ACHN (cell line): ENCODE measurements at regions not wholly inside any gene's neighbourhood (a gene's known extent, or its start where the extent isn't known, plus 50 kb on each side); places are given as distances from the start of the nearest gene placed in this dataset.

Source experiments
- DNase-seq: peaks from one replicate; pipeline ENCODE4 v3.0.0-alpha.2; 2015
- in situ Hi-C: cut with HindIII; loops from 2 replicates; pipeline ENCODE4 v1.10.0; 2017; ENCODE audit warnings: low sequenced_read_pairs, low pct_ligation_motif_present, low pct_unique_long_range_greater_than_20kb

DNA sequence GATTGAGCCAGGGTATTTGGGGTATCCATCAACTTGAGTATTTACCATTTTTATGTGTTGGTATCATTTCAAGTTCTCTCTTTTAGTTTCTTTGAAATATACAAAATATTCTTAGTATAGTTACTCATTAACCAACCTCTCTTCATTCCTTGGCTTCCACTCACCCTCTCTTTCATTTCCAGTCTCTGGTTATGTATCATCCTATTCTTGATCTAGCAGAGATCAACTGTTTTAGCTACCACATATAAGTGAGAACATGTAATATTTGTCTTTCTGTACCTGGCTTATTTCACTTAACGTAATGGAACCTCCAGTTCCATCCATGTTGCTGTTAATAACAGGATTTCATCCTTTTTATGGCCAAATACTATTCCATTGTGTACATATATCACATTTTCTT lies 86.9 kb downstream of the DACT1 start:
- in situ Hi-C loops, result no loop called here
- no peak for DNase-seq

DNA sequence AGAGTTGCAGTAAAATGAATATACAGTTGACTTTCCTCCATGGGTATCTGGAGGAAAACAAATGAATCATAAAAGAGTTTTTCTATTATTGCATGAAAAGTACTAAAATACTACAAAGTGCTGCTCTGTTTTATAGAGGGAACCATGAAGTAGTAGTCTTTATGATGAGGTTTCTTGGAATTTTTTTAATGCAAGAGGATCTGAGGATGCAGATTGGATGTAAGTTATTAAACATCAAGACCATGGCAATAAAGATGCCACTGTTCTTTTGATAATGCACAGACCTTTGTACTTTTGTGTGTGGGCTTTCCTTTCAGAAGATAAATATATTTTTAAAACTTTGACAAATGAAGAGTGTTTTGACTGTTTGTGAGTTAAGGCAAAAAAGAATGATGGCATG lies 87.5 kb downstream of the DACT1 start:
- DNase-seq, result no peak
- in situ Hi-C loops, result no loop called here

DNA sequence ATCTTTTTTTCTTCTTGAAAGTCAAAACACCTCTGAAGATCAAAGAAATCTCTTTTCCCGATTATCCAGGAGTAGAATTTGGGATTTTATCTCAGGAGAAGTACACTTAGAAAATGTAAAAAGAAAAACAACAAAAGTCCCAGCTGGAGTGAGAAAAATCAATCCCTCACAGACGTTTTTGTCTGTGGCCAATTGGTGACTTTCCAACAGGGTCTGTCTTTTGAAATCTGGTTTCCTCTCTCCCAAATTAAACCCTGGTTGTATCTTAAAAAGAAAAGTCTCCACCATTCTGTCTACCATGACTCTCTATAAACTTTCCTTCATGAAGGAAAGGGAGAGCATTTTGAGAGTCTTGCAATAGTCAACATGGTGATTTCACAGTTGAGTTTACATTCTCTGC lies 88.1 kb downstream of the DACT1 start:
- in situ Hi-C loops, result no loop called here
- DNase-seq, result no peak

DNA sequence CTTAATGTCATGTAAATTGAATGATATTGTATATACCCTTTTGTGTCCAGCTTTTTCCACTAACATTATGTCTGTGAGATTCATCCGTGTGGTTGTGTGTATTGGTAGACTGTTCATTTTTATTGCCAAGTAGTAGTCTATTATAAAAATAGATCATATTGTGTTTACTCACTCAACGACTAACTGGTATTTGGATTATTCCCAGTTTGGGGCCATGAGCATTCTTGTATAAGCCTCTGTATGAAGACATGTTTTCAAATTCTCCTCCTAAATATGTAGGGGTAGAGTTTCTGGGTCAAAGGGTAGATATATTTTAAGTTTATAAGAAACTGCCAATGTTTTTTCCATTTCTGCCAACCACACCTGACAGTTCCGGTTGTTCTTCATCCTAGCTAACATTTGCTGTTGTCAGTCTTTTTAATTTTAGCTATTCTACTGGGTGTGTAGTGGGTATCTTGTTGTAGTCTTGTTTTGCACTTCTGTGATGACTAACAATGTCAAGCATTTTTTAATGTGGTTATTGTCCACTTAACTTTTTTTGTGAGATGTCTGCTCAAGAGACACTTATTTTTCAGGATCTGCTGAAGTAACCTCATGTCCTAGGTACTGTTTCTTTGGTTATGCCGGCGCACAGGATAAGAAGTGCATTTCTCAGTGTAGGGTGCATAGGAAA lies 93.2 kb downstream of the DACT1 start:
- no peak for DNase-seq
- in situ Hi-C loops, result no loop called here

DNA sequence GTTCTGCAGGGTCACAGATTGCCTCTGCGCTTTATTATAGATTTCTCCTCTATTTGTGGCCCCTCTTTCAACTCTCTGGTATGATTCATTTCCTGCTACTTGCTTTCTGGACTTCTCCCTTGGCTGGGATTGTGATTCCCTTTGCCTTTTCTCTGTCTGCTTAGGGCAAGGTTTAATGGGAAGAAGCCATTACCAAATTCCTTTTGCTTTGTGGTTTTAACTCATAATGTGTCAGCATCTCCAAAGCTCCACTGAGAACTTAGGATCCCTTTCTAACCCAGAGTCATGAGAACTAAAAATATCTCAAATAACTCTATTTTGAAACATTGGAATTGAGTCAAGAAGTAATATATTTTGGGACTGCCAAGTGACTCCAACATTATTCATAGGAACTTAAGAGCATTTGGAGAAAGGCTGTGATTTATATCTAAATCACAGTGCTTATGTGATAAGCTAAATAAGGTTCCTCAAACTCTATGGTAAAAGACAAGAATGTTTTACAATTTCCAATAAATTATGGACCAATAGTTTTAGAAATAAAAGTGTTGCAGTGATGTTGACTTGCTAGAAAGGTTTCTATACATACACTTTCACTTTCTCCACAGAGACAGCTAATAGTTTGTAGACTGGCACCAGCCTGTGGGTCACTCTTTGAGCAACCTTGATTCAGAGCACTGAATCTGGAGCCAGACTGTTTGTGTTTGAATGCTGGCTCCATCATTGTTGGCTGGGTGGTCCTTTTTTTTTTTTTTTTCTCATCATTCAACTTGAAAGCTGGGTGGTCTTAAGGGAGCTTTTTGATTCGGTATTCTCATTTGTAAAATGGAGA lies 93.9 kb downstream of the DACT1 start:
- DNase-seq, result peak; percentile 92
- in situ Hi-C loops, result no loop called here

DNA sequence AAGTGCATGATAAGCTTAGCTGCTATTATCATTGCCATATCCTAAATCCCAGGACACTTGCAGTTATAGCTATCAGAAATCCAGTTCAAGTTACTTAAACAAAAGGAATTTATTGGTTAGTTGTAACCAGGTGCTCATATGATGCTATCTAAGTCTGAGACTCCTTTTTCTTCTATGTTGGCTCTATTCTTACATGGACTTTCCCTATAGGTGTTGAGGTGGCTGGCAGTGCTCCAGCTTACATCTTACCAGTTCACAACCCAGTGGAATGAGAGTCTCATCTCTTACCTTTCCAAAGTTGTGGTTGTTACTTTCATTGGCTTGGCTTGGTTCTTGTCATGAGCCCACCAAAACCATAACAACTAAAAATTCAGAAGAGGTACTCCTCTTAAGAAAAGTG lies 94.6 kb downstream of the DACT1 start:
- in situ Hi-C loops, result no loop called here
- DNase-seq, result no peak

DNA sequence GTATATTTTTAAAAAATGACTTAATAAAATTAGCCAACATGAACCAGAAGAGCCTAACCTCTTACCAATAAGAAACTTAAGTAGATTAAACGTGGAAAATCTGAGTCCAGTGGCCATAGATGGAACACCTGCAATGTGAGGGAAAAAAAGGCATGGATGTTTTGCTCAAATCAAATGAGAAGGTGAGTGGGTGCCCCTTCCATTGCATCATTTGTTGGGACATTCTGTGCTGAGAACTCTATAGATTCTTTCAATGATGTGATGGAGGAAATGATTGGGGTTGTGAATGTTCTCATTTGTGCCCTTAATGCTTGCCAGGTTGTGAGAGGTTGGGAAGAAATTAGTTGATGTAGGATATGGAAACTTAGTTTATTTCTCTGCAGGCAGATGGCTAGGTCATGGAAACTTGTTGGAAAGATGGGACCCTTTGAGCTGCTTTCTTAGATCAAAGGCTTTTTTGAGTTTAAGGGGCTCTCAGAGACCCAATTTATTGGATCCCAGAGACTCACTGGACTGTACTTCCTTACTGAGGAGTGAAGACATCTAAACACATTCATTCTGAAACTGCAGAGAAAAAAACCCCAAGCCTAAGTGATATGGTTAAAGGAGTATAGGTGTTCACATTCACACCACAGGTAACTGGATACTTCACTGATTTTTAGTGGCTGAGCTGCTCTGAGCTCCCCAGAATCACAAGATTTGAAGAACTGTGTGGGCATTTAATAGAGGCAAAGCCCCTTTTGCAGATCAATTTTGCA lies 95.9 kb downstream of the DACT1 start:
- in situ Hi-C loops, result no loop called here
- DNase-seq, result no peak

DNA sequence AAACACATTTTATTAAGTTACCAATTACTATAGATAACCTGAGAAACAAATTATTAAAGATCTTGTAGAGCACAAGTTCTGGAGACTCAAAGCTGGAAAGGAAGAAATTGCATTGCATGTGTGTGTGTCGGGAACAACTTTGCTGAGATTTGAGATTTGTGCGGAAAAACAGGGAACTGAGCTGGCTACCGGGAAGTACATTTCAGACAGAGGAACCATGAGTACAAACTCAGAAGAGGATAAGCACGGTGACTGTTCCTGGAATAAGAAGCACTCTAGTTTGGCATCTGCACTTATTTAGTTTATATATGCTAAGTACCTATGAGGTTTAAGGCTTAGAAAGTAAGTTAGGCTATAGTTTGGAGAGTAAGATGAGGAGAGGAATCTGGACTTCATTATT lies 97.8 kb downstream of the DACT1 start:
- in situ Hi-C loops, result no loop called here
- DNase-seq, result no peak

DNA sequence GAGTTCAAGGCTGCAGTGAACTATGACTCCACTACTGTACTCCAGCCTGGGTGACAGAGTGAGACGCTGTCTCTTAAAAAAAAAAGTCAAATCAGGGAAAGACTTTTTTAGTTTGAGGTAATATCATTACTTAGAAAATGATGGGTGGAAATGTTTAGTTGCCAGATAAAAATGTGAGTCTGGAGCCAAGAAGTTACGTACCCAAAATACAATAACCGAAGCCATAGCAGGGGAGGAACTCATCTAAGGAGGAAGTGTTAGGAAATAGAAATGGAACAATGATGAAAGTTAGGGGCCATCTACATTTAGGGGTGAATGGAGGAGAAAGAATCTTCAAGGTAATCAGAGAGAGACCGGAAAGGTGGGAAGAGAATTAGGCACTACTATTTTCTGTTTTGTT lies 98.8 kb downstream of the DACT1 start:
- in situ Hi-C loops, result no loop called here

DNA sequence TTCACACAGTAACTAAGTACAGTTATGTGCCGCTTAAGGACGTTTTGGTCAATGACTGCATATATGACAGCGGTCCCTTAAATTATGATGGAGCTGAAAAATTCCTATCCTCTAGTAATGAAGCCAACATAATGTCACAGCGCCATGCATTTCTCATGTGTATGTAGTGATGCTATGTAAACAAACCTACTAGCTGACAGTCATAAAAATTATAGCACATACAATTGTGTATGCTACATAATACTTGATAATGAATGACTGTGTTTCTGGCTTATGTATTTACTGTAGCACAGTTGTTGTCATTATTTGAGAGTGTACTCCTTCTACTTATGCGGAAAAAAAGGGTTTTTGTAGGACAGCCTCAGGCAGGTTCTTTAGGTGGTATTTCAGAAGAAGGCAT lies 99.7 kb downstream of the DACT1 start:
- in situ Hi-C loops, result no loop called here
- no peak for DNase-seq

More for the DNA sequence above, 98.8 kb downstream of the DACT1 start:
- no peak for DNase-seq

DNA sequence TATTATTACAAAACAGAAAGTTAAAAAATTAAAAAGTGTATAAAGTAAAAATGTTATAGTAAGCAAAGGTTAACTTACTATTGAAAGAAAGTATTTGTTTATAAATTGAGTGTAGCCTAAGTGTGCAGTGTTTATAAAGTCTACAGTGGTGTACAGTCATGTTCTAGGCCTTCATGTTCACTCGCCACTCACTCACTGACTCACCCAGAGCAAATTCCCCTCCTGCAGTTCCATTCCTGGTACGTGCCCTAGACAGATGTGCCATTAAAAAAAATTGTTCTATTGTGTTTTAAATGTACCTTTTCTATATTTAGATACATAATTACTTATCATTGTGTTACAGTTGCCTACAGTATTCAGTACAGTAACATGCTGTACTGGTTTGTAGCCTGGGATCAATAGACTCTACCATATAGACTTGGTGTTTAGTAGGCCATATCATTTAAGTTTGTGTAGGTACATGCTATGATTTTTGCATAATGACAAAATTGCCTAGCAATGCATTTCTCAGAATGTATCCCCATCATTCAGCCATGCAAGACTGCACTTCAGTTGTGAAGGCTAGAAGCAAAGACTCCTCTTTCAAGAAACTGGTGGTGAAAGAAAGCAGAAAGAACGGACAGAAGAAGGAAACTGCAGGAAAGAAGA lies 100.6 kb downstream of the DACT1 start:
- peak; percentile 61 for DNase-seq
- in situ Hi-C loops, result no loop called here

DNA sequence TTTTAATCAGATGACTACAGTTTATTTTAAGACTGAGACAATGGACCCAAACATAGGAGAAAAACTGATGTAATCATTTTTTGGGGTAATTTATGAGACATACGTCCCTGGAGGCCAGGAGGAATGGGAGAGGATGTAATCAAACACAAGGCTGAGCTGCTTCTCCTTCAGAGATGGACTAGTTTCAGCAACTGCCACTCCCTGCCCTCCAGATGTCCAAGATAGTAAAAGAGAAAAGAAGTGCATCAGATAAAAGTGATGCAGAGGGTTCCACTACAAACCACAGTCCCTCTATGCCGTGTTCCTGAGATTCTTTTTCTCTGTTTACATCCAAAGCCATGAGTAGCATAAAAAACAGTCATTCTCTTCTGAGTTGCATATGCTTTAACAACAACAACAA lies 101.1 kb downstream of the DACT1 start:
- in situ Hi-C loops, result no loop called here
- DNase-seq, result no peak

DNA sequence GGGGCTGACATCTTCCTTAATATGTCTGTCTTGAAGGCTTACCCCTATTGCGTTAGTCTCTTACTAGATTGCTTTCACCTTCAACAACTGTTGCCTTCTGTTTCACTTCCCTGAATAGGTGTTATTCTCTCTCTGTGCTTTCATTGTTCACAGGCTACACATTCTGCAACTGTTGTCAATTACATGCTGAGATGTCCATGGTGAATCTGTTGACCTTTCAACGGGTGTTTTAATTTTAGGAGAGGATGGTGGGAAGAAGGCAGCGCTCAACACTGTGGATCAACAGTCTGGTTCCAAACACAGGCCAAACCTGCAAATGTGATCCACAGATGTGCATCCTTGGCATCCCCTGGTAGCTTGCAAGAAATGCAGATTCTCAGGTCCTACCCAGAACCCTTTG lies 101.9 kb downstream of the DACT1 start:
- in situ Hi-C loops, result no loop called here
- no peak for DNase-seq

DNA sequence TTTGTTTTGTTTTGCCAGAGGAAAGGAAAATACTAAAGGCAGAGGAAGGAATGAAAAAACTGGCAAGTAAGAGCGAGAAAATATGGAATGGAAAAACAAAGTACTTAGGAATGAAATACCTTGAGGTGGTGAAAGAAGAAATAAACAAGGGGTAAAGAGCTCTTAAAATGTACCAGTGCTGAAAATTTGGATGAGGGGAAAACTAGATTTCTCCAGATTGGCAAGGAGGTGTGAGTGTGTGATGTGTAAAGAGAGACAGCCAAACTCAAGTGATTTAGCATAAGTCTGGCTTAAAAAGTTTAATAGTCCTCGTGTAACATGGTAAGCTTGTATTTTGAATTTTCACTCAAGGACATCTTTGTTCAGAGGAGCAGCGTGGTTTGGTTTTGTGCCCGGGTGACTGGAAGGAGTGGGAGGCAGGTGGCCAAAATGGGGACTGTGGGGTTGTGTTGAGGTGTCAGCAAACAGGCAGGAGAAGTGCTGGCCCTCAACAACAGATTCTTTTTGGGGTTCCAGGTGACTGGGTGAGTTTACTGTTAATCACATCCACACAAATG lies 102.7 kb downstream of the DACT1 start:
- in situ Hi-C loops, result no loop called here
- DNase-seq, result no peak

DNA sequence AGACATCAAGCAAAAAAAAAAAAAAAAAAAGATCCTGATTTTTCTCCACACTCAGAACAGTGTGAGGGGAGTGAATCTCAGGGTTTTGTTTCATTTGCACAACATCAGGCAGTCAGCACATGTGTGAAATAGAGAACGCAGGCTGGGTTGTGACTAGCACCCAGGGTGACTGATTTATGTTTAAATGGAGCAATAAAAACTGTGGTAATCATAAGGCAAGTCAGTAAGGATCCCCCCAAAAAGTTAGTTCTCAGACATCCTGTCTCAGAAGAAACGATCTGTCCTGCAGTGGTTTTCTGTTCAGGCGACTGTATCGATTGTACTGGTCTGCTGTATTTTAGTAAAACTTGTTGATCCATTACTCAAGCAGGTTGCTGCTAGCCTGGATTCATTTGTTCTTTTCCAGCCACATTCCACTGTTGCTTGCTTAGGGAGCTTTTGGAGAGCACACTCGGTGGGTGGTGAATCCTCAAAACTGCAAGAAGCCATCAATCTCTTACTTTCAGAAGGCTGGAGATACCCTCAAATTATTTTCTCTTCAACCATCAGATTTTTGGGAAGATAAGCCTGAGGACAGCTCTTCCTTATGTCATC lies 107.1 kb downstream of the DACT1 start:
- in situ Hi-C loops, result no loop called here
- DNase-seq, result no peak

DNA sequence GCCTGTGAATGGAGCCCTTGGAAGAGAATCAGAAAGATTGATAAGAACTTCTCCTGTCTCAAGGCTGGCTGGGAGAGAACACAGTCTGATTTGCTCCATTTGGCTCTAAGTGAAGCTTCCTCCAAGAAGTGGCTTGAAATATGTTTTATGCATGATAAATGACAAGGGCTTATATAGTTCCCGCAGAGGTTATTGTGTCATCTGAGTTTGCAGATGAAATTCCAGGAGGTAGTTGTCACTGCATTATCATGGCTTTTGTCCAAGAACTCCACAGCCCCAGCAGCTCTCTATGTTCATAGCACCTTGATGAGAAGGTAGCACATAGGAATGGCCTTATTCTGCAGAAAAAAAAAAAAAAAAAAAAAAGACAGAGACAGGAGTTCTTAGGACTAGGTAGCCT lies 108.5 kb downstream of the DACT1 start:
- in situ Hi-C loops, result no loop called here
- DNase-seq, result peak; percentile 72

DNA sequence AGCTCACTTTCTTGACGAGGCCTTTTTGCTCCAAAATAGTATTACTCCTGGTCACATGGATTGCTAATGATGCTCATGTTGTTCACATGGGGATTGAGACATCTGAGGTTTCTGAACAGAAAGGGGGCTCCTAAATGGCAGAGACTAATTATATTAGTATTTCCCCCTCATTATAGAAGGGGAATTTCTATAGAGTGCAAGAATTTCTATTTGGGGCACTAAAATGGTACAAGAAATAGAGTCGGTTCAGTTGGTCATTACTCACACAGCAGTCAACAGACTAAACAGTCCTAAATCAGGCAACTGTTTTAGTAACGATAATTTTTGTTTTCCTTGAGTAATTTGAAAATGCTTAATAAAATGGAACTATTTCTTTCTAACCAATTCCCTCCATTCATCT lies 108.9 kb downstream of the DACT1 start:
- in situ Hi-C loops, result no loop called here
- DNase-seq, result no peak

DNA sequence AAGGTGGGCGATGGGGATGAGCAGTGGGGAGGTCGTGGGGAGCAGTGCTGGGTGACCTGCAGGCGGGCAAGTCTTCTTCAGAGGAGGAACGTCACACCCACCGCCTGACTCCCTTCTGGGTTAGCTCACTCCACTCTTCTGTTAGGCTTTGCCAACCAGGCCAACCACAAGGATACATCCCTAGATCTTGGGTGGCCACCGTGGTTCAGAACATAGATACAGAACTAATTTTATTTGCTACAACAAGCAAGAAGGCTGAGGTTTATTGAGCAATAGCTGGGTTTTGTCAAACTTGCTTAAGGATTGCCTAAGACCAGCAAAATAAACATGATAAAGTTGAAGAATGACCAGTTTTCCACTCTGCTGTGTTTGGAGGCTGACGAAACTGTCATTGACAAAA lies 109.4 kb downstream of the DACT1 start:
- in situ Hi-C loops, result no loop called here
- no peak for DNase-seq
